NCI-H1694 (cell line): ENCODE measurements at regions not wholly inside any gene's neighbourhood (a gene's known extent, or its start where the extent isn't known, plus 50 kb on each side); places are given as distances from the start of the nearest gene placed in this dataset.

Source experiments
- DNase-seq: peaks from one replicate; lab custom pipeline; 2025; lab: John Stamatoyannopoulos, UW

GRCh38 chr12:34346372-34347034 lies 324.2 kb downstream of the ALG10 start:
- DNase-seq = no peak

- no peak for DNase-seq
Observed at GRCh38 chr12:34347367-34347766, 325.1 kb downstream of the ALG10 start.

DNA sequence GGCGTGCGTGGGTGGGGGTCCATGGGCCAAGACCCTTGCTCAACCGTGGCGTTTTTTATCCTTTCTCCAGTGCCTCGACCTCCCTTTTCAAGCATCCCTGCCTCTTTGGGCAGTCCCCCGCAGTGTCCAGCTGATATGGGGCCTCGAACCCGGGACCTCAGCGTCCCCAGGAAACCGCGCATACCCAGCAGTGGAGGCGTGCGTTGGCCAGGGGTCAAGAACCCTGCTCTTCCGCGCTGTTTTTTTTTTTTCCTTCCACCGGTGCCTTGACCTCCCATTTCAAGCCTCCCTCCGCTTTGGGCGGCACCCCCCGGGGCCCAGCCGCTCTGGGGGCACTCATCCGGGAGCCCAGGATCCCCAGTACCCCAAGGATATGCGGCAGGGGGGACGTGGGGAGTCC lies 325.8 kb downstream of the ALG10 start:
- DNase-seq = no peak

DNA sequence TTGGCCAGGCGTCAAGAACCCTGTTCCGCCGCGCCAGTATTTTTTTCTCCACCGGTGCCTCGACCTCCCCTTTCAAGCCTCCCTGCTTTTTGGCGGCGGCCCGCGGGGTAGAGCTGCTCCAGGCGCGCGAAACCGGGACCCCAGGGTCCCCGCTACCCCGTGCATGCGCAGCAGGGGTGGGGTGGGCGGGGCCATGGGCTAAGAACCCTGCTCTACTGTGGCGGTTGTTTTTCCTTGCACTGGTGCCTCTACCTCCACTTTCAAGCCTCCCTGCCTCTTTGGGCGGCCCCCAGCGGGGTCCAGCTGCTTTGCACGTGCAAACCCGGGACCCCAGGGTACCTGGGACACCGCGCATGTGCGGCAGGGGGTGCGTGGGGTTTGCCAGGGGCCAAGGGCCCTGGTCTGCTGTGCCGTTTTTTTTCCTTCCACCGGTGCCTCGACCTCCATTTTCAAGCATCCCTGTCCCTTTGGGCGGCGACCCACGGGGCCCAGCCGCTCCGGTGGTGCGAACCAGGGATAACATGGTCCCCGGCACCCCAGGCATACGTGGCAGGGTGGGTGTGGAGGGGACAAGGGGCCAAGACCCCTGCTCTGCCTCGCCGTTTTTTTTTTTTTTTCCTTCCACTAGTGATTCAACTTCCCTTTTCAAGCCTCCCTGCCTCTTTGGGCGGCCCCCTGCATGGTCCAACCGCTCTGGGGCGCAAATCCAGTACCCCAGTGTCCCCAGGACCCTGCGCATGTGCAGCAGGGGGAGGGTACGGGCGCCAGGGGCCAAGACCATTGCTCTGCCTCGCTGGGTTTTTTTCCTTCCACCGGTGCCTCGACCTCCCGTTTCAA lies 326.8 kb downstream of the ALG10 start:
- no peak for DNase-seq

- no peak for DNase-seq
Observed at GRCh38 chr12:34349673-34349961, 327.3 kb downstream of the ALG10 start.

DNA sequence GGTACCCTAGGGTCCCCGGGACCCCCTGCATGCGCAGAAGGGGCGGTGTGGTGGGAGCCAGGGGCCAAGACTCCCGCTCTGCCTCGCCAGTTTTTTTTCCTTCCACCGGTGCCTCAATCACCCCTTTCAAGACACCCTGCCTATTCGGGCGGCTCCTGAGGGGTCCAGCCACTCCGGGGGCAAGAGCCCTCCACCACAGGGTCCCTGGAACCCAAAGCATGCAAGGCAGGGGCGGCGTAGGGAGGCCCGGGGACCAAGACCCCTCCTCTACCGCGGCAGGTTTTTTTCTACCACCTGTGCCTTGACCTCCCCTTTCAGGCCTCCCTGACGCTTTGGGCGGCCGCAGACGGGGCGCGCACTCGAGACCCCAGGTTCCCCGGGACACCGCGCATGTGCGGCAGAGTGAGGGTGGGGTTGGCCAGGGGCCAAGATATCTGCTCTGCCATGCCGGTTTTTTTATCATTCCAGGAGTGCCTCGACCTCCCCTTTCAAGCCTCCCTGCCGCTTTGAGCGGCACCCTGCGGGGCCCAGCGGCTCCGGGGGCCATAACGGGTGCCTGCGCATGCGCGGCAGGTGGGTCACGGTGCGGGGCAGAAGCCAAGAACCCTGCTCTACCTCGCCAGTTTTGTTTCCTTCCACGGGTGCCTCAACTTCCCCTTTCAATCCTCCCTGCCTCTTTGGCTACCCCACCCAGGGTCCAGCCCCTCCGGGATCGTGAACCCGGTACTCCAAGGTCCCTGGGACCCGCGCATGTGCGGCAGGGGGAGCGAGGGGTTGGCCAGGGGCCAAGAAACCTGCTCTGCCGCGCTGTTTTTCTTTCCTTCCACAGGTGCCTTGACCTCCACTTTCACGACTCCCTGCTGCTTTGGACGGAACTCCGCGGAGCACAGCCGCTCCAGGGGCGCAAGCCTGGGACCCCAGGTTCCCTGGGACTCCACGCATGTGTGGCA lies 328.1 kb downstream of the ALG10 start:
- DNase-seq = no peak

- no peak for DNase-seq
Observed at GRCh38 chr12:34352098-34352497, 329.8 kb downstream of the ALG10 start.

GRCh38 chr12:34354239-34355200 lies 332.2 kb downstream of the ALG10 start:
- DNase-seq = no peak

DNA sequence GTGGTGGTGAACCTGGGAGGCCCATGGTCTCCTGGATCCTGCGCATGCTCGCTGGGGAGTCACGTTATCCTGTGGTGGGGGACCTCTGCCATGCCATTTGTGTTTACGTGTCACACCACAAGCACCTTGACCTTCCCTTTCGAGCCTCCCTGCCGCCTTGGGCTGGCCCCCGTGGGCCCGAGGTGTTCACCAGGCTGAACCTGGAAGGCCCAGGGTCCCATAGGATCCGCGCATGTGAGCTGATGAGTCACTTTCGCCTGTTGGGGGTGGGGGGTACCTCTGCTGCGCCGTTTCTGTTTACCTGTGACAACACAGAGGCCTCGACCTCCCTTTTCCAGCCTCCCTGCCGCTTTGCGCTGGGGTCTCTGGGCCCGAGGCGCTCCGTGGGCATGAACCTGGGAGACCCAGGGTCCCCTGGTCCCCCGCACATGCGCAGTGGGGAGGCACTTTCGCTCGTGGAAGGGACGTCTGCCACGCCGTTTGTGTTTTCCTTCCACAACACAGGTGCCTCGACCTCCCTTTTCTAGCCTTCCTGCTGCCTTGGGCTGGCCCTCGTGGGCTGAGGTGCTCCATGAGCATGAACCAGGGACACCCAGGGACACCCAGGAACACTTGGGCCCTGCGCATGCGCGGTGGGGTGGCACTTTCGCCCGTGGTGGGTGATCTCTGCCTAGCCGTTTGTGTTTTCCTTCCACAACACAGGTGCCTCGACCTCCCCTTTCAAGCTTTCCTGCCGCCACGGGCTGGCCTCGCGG lies 334.1 kb downstream of the ALG10 start:
- DNase-seq = no peak

DNA sequence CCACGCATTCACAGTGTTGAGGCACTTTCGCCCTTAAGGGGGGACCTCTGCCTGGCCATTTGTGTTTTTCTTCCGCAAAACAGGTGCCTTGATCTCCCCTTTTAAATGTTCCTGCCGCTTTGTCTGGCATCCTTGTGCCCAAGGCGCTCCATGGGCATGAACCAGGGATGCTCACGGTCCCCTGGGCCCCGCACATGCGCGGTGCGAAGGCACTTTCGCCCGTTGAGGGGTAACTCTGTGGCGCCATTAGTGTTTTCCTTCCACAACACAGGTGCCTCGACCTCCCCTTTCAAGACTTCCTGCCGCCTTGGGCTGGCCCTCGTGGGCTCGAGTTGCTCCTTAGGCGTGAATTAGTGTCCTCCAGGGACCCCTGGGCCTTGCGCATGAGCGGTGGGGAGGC lies 335.5 kb downstream of the ALG10 start:
- no peak for DNase-seq

DNA sequence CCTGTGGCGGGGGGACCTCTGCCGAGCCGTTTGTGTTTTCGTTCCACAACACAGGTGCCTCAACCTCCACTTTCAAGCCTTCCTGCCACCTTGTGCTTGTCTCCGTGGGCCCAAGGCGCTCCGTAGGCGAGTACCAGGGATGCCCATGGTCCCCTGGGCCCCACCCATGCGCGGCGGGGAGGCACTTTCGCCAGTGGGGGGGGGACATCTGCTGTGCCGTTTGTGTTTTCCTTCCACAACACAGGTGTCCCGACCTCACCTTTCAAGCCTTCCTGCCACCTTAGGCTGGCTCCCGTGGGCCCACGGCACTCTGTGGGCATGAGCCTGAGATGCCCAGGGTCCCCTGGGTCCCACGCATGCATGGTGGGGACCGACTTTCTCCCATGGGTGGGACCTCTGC lies 335.9 kb downstream of the ALG10 start:
- DNase-seq = no peak

DNA sequence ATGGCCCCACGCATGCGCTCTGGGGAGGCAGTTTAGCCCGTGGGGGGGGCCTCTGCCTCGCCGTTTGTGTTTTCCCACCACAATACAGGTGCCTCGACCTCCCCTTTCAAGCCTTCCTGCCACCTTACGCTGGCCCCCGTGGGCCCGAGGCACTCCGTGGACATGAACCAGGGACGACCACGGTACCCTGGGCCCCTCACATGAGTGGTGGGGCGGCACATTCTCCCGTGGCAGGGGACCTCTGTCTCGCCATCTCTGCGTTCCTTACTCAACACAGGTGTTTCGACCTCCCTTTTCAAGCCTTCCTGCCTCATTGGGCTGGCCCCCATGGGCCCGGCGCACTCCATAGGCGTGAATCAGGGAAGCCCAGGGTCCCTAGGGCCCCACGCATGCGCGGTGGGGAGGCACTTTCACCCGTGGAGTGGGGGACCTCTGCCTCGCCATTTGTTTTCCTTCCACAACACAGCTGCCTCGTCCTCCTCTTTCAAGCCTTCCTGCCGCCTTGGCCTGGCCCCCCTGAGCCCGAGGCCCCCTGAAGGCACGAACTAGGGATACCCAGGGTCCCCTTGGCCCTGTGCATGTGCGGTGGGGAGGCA lies 339.5 kb downstream of the ALG10 start:
- DNase-seq = no peak

DNA sequence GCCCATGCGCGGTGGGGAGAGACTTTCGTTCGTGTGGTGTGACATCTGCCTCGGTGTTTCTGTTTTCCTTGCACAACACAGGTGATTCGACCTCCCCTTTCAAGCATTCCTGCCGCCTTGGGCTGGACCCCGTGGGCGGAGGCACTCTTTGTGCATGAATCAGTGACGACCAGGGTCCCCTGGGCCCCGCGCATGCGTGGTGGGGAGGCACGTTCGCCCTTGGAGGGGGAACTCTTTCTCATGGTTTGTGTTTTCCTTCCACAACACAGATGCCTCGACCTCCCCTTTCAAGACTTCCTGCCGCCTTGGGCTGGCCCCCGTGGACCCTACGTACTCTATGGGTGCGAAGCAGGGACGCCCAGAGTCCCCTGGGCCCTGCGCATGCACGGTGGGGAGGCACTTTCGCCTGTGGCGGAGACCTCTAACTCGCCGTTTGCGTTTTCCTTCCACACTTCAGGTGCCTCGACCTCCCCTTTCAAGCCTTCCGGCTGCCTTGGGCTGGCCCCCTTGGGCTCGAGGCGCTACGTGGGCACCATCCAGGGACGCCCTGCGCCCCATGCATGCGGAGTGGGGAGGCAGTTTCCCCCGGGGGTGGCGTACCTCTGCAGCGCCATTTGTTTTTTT lies 340.9 kb downstream of the ALG10 start:
- DNase-seq = no peak

DNA sequence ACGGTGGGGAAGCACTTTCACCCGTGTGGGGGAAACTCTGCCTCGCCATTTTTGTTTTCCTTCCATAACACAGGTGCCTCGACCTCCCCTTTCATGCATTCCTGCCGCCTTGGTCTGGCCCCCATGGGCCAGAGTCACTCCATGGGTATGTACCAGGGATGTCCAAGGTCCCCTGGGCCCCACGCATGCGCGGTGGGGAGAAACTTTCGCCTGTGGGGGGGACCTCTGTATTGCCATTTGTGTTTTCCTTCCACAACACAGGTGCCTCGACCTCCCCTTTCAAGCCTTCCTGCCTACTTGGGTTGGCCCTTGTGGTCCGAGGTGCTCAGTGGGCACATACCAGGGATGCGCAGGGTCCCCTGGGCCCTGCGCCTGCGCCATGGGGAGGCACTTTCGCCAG lies 345.8 kb downstream of the ALG10 start:
- DNase-seq = no peak

DNA sequence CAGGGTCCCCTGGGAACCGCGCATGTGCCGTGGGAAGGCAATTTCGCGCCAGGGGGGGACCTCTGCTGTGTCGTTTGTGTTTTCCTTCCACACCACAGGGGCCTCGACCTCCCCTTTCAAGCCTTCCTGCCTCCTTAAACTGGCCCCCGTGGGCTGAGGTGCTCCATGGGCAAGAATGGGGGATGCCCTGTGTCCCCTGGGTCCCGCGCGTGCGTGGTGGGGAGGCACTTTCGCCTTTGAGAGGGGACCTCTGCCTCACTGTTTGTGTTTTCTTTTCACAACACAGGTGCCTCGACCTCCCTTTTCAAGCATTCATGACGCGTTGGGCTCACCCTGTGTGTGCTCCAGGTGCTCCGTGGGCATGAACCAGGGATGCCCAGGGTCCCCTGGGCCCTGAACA lies 348.8 kb downstream of the ALG10 start:
- DNase-seq = no peak

DNA sequence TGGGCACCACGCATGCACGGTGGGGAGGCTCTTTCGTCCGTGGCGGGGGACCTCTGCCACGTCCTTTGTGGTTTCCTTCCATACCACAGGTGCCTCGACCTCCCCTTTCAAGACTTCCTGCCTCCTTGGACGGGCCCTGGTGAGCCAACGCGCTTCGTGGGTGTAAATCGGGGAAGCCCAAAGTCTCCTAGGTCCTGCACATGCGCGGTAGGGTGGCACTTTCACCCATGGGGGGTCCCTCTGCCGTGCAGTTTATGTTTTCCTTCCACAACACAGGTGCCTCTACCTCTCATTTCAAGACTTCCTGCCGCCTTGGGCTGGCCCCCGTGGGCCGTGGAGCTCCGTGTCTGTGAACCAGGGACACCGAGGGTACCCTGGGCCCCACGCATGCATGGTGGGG lies 349.7 kb downstream of the ALG10 start:
- DNase-seq = no peak

DNA sequence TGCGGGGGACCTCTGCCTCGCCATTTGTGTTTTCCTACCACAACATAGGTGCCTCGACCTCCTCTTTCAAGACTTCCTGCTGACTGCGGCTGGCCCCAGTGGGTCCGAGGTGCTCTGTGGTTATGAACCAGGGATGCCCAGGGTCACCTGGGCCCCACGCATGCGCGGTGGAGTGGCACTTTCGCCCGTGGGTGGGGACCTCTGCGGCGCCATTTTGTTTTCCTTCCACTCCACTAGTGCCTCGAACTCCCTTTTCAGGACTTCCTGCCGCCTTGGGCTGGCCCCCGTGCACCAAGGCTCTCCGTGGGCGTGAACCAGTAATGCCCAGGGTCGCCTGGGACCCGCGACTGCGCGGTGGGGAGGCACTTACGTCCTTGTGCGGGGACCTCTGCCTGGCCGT lies 351.6 kb downstream of the ALG10 start:
- no peak for DNase-seq

DNA sequence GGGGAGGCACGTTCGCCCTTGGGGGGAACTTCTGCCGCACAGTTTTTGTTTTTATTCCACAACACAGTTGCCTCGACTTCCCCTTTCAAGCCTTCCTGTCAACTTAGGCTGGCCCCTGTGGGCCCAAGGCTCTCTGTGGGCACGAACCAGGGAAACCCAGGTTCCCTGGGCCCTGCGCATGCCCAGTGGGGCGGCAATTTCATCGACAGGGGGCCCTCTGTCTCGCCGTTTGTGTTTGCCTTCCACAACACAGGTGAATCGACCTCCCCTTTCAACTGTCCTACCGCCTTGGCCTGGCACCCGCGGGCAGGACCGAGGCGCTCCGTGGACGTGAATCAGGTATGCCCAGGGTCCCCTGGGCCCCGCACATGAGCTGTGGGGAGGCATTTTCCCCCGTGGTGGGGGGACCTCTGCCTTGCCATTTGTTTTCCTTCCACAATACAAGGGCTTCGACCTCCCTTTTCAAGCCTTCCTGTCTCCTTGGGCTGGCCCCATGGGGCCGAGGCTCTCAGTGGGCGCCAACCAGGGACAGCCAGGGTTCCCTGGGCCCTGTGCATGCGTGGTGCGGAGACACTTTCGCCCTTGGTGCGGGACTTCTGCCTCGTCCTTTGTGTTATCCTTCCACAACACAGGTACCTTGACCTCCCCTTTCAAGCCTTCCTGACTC lies 354.0 kb downstream of the ALG10 start:
- DNase-seq = no peak

- no peak for DNase-seq
Observed at GRCh38 chr12:34377243-34378035, 355.1 kb downstream of the ALG10 start.
